ENCODE measurements at regions not wholly inside any gene's neighbourhood (a gene's known extent, or its start where the extent isn't known, plus 50 kb on each side); places are given as distances from the start of the nearest gene placed in this dataset.

GRCh38 chr3:168860028-168860427 is 764.3 kb upstream of the GOLIM4 start:
- DNase-seq (ENCODE audit: extremely low spot score, unreplicated experiment) = no peak
- no peak for TF ChIP-seq CTCF (conservative IDR thresholded peaks at IDR 0.05)
- Mint-ChIP-seq H3K9me3 (no peaks in the 10 kb centered on the region), H3K4me3 (no peak overlapping the region), H3K27me3 (no peaks in the 10 kb centered on the region), H3K27ac (no peak overlapping the region), H3K4me1 (ENCODE audit: unreplicated experiment) (peaks cover 3% of the 10 kb centered on the region), H3K36me3 (no peaks in the 10 kb centered on the region)

- no peaks in the 10 kb centered on the region for H3K9me3 Mint-ChIP-seq
- H3K4me1 Mint-ChIP-seq (ENCODE audit: unreplicated experiment) = peaks cover 3% of the 10 kb centered on the region
- peak overlapping the region; percentile 44 for H3K27ac Mint-ChIP-seq
- TF ChIP-seq CTCF (conservative IDR thresholded peaks at IDR 0.05) = no peak
- H3K36me3 Mint-ChIP-seq = no peaks in the 10 kb centered on the region
- H3K27me3 Mint-ChIP-seq = no peaks in the 10 kb centered on the region
- peak overlapping the region; percentile 13 for H3K4me3 Mint-ChIP-seq
- no peak for DNase-seq (ENCODE audit: extremely low spot score, unreplicated experiment)
Measured at GRCh38 chr3:168859574-168859973, 763.9 kb upstream of the GOLIM4 start.

GRCh38 chr3:168859143-168859542 is 763.4 kb upstream of the GOLIM4 start:
- peaks cover 3% of the 10 kb centered on the region for H3K4me1 Mint-ChIP-seq (ENCODE audit: unreplicated experiment)
- H3K4me3 Mint-ChIP-seq = peak overlapping the region; percentile 13
- H3K27ac Mint-ChIP-seq = peak overlapping the region; percentile 44
- no peaks in the 10 kb centered on the region for H3K36me3 Mint-ChIP-seq
- TF ChIP-seq CTCF (conservative IDR thresholded peaks at IDR 0.05) = no peak
- no peaks in the 10 kb centered on the region for H3K9me3 Mint-ChIP-seq
- no peak for DNase-seq (ENCODE audit: extremely low spot score, unreplicated experiment)
- no peaks in the 10 kb centered on the region for H3K27me3 Mint-ChIP-seq

GRCh38 chr3:168858327-168858726 is 762.6 kb upstream of the GOLIM4 start:
- H3K4me3 Mint-ChIP-seq = no peak overlapping the region
- no peak for DNase-seq (ENCODE audit: extremely low spot score, unreplicated experiment)
- H3K27ac Mint-ChIP-seq = no peak overlapping the region
- H3K36me3 Mint-ChIP-seq = no peaks in the 10 kb centered on the region
- no peaks in the 10 kb centered on the region for H3K27me3 Mint-ChIP-seq
- H3K4me1 Mint-ChIP-seq (ENCODE audit: unreplicated experiment) = peaks cover 3% of the 10 kb centered on the region
- H3K9me3 Mint-ChIP-seq = no peaks in the 10 kb centered on the region
- TF ChIP-seq CTCF (conservative IDR thresholded peaks at IDR 0.05) = no peak

GRCh38 chr3:168850109-168850508 is 754.4 kb upstream of the GOLIM4 start:
- H3K27ac Mint-ChIP-seq = no peak overlapping the region

More at GRCh38 chr3:168850109-168850508, 754.4 kb upstream of the GOLIM4 start:
- peaks cover 5% of the 10 kb centered on the region for H3K4me1 Mint-ChIP-seq (ENCODE audit: unreplicated experiment)
- H3K36me3 Mint-ChIP-seq = no peaks in the 10 kb centered on the region
- H3K4me3 Mint-ChIP-seq = no peak overlapping the region
- peaks cover 22% of the 10 kb centered on the region for H3K27me3 Mint-ChIP-seq
- no peaks in the 10 kb centered on the region for H3K9me3 Mint-ChIP-seq
- TF ChIP-seq CTCF (conservative IDR thresholded peaks at IDR 0.05) = no peak
- DNase-seq (ENCODE audit: extremely low spot score, unreplicated experiment) = no peak
